ENCODE measurements at regions not wholly inside any gene's neighbourhood (a gene's known extent, or its start where the extent isn't known, plus 50 kb on each side); places are given as distances from the start of the nearest gene placed in this dataset.
A peak's percentile ranks its signal among the peaks of the same experiment; 100 is the strongest.

- Histone ChIP-seq H2BK12ac (ENCODE audit: low read depth, low read length) (no peak overlapping the region), H3K27ac (ENCODE audit: low read depth, low read length) (no peak overlapping the region), H3K23ac (ENCODE audit: insufficient read length) (no peak overlapping the region), H3K4me3 (ENCODE audit: extremely low read depth in 1 of 4, insufficient read depth in 2 of 4, low read depth in 3 of 4, low read length in 4 of 4) (no peak overlapping the region), H2BK120ac (replicated peaks; ENCODE audit: low read depth, low read length) (no peak overlapping the region), H3K36me3 (ENCODE audit: control insufficient read depth in 2 of 4, insufficient read depth in 4 of 4, low read length in 3 of 4) (no peaks in the 10 kb centered on the region), H3K79me2 (ENCODE audit: control insufficient read depth in 1 of 2, insufficient read depth in 2 of 2, low read length in 2 of 2) (no peaks in the 10 kb centered on the region), H4K5ac (ENCODE audit: insufficient read length, low read depth, low read length) (no peak overlapping the region), H3K27me3 (replicated peaks in 1 of 4; ENCODE audit: control insufficient read depth in 3 of 4, extremely low read depth in 1 of 4, insufficient read depth in 3 of 4, low read length in 3 of 4) (no peaks in the 10 kb centered on the region), H2BK20ac (ENCODE audit: low read length) (no peak overlapping the region), H3K4ac (replicated peaks; ENCODE audit: insufficient read length, low read depth, low read length) (no peak overlapping the region), H3K18ac (ENCODE audit: extremely low read depth, low read length) (no peak overlapping the region), H3K23me2 (ENCODE audit: low read depth, low read length) (no peaks in the 10 kb centered on the region), H3K79me1 (ENCODE audit: low read depth, low read length) (no peaks in the 10 kb centered on the region), H3K4me1 (replicated peaks in 1 of 4; ENCODE audit: control insufficient read depth in 3 of 4, insufficient read depth in 4 of 4, low read length in 3 of 4) (peaks cover 0 to 2% (median 0%) of the 10 kb centered on the region in 4 experiments; a peak in 2 of 7 replicates), H2BK15ac (ENCODE audit: low read length) (peak overlapping the region; percentile 31; the same call in 1 of the 2 replicates), H4K91ac (replicated peaks; ENCODE audit: insufficient read length, low read length) (no peak overlapping the region), H3K9ac (replicated peaks in 1 of 4; ENCODE audit: extremely low read depth in 1 of 4, low read depth in 3 of 4, low read length in 3 of 4) (no peak overlapping the region), H4K20me1 (replicated peaks in 1 of 2; ENCODE audit: control insufficient read depth in 1 of 2, insufficient read depth in 2 of 2, low read length in 2 of 2) (no peaks in the 10 kb centered on the region), H4K8ac (ENCODE audit: extremely low read depth, insufficient read depth, low read length) (no peak overlapping the region; the same call in 1 of the 2 replicates), H3K56ac (replicated peaks; ENCODE audit: insufficient read length, low read depth, low read length) (no peak overlapping the region), H2AFZ (ENCODE audit: low read length) (peak overlapping the region; percentile 93), H2BK5ac (ENCODE audit: low read depth, low read length) (no peak overlapping the region), H3K4me2 (ENCODE audit: insufficient read depth in 1 of 2, low read depth in 2 of 2, low read length in 2 of 2) (no peak overlapping the region), H2AK5ac (ENCODE audit: low read depth, low read length) (no peak overlapping the region), H3K9me3 (ENCODE audit: insufficient read depth in 2 of 2, low read depth in 1 of 2, low read length in 1 of 2) (no peaks in the 10 kb centered on the region), H3K14ac (ENCODE audit: insufficient read length) (no peak overlapping the region)
- 86% methylated on average over 14 of the region's 14 CpGs; no CpG with 5 or more reads in 1 of the 2 experiments for WGBS, 2 experiments (ENCODE audit: extremely low coverage in 1 of 2, insufficient coverage in 1 of 2, insufficient read length in 1 of 2, insufficient replicate concordance in 2 of 2, low coverage in 1 of 2, low lambda C conversion rate in 2 of 2, missing lambda C conversion rate in 1 of 2)
- no peak for TF ChIP-seq POLR2A (IDR thresholded peaks at IDR 0.05; ENCODE audit: control extremely low read depth in 1 of 2, low read depth in 2 of 2, low read length in 2 of 2)
- TF ChIP-seq ATF2 (IDR thresholded peaks at IDR 0.05; ENCODE audit: low read length) = no peak
- TF ChIP-seq SIRT6 (IDR thresholded peaks at IDR 0.05; ENCODE audit: low read length) = no peak
- no peak for TF ChIP-seq KDM4A (IDR thresholded peaks at IDR 0.05; ENCODE audit: low read depth, low read length, severe bottlenecking)
- DNase-seq (ENCODE audit: low read depth in 1 of 2, low spot score in 2 of 2) (no peak), FAIRE-seq (no peak)
- ChIA-PET CTCF (ENCODE audit: partially characterized antibody) (interaction anchor here (0.6 to 1.2 kb wide), 4 partner anchors 10 to 381 kb away, joined by 3 to 4 read pairs (median 3); no protein-coding TSS in a partner anchor), POLR2A (ENCODE audit: partially characterized antibody) (interaction anchor here (1.7 kb wide), 1 partner anchor 156 kb away, joined by 3 read pairs; no protein-coding TSS in a partner anchor)
Observed at GRCh38 chr3:177516158-177517011, 319.1 kb upstream of the TBL1XR1 start.
